CD8-positive, alpha-beta memory T cell (primary cell): ENCODE measurements at regions not wholly inside any gene's neighbourhood (a gene's known extent, or its start where the extent isn't known, plus 50 kb on each side); places are given as distances from the start of the nearest gene placed in this dataset.

Experiments used
- CTCF ChIA-PET: fragments of 350-600 bp; sonication (Branson Sonifier 250); formaldehyde crosslinking; loops from one replicate; lab custom pipeline; 2021; ENCODE audit warnings: antibody characterized with exemption; lab: Charles Lee
- POLR2A ChIA-PET: fragments of 350-600 bp; sonication (Branson Sonifier 250); formaldehyde crosslinking; loops from one replicate; lab custom pipeline; 2021; ENCODE audit warnings: antibody characterized with exemption; lab: Charles Lee
- DNase-seq, 5 donors: peaks; one replicate each; pipeline versions ENCODE4 v3.0.0 to v3.0.0-alpha.2; 2020 to 2022; ENCODE audit warnings: mixed read lengths in 1 of 5
- H3K27ac ChIP-seq: one replicate; pipeline ENCODE4 v1.7.0; 2013; ENCODE audit warnings: low read depth, mild to moderate bottlenecking, low read length, moderate library complexity
- H3K27me3 ChIP-seq: 2 replicates; pipeline ENCODE4 v1.7.0; 2013; ENCODE audit warnings: low read length, mild to moderate bottlenecking; ENCODE audit not compliant: insufficient read depth, poor library complexity, severe bottlenecking
- H3K36me3 ChIP-seq: 2 replicates; pipeline ENCODE4 v1.7.0; 2013; ENCODE audit warnings: mild to moderate bottlenecking, low read length, moderate library complexity; ENCODE audit not compliant: insufficient read depth
- H3K4me1 ChIP-seq: 2 replicates; pipeline ENCODE4 v1.7.0; 2013; ENCODE audit warnings: mild to moderate bottlenecking, low read length, moderate library complexity; ENCODE audit not compliant: insufficient read depth
- H3K4me3 ChIP-seq: 2 replicates; pipeline ENCODE4 v1.7.0; 2013; ENCODE audit warnings: mild to moderate bottlenecking, low read length
- H3K9me3 ChIP-seq: 2 replicates; pipeline ENCODE4 v1.7.0; 2013; ENCODE audit warnings: mild to moderate bottlenecking, low read length
- H3K27ac Mint-ChIP-seq, 8 donors: one replicate each; pipeline ENCODE4 v1.8.0; 2020 to 2021; ENCODE audit warnings: mixed read lengths in 8 of 8, mild to moderate bottlenecking in 6 of 8, inconsistent platforms in 3 of 8, moderate library complexity in 3 of 8
- H3K27me3 Mint-ChIP-seq, 2 donors: one replicate each; pipeline ENCODE4 v1.8.0; 2020 to 2021; ENCODE audit warnings: mixed read lengths in 2 of 2, mild to moderate bottlenecking in 1 of 2, moderate library complexity in 1 of 2
- H3K36me3 Mint-ChIP-seq, 3 donors: one replicate each; pipeline ENCODE4 v1.8.0; 2020 to 2021; ENCODE audit warnings: mixed read lengths in 3 of 3, inconsistent platforms in 1 of 3, mild to moderate bottlenecking in 1 of 3
- H3K4me1 Mint-ChIP-seq, 3 donors: one replicate each; pipeline ENCODE4 v1.8.0; 2020 to 2021; ENCODE audit warnings: mixed read lengths in 3 of 3, inconsistent platforms in 1 of 3, mild to moderate bottlenecking in 1 of 3
- H3K4me3 Mint-ChIP-seq, 7 donors: one replicate each; pipeline ENCODE4 v1.8.0; 2020 to 2021; ENCODE audit warnings: mixed read lengths in 7 of 7, mild to moderate bottlenecking in 6 of 7, moderate library complexity in 4 of 7, inconsistent platforms in 2 of 7
- H3K9me3 Mint-ChIP-seq, 5 donors: one replicate each; pipeline ENCODE4 v1.8.0; 2020 to 2022; ENCODE audit warnings: mixed read lengths in 5 of 5, mild to moderate bottlenecking in 3 of 5, moderate library complexity in 2 of 5, inconsistent platforms in 1 of 5

DNA sequence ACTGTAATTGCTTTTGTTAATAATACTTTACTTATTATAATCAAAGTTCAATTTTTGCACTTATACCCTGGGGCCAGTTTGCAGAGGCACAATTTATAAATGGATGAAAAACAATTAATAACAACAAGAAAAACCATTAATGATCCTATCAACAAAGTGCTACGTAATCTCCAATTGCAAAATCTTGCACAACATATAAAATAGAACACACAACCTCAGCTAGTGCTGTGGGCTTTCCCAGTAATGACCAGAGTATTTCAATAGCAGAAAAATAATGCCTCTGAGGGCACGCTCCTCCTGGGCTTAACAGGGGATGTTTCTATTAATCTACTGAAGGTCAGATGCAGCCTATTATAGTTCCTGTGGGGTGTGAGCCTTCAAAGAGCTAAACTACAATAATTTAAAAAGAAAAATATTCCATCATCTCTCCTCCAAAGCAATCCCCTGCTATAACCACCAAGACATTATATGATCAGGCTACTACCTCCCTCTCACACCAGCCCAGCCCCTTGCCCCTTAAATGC, 508.5 kb upstream of the SLIT2 start:
- Histone ChIP-seq H3K36me3 (no peaks in the 10 kb centered on the region), H3K27me3 (no peaks in the 10 kb centered on the region), H3K4me1 (no peaks in the 10 kb centered on the region), H3K4me3 (no peak overlapping the region), H3K27ac (no peak overlapping the region), H3K9me3 (no peaks in the 10 kb centered on the region)
- Mint-ChIP-seq H3K27ac (no peak overlapping the region), H3K4me1 (no peaks in the 10 kb centered on the region), H3K27me3 (no peaks in the 10 kb centered on the region), H3K4me3 (no peak overlapping the region), H3K9me3 (peaks cover 5 to 35% (median 14%) of the 10 kb centered on the region in 5 donors), H3K36me3 (no peaks in the 10 kb centered on the region)
- CTCF ChIA-PET = no interaction called here
- DNase-seq = no peak
- POLR2A ChIA-PET = no interaction called here

DNA sequence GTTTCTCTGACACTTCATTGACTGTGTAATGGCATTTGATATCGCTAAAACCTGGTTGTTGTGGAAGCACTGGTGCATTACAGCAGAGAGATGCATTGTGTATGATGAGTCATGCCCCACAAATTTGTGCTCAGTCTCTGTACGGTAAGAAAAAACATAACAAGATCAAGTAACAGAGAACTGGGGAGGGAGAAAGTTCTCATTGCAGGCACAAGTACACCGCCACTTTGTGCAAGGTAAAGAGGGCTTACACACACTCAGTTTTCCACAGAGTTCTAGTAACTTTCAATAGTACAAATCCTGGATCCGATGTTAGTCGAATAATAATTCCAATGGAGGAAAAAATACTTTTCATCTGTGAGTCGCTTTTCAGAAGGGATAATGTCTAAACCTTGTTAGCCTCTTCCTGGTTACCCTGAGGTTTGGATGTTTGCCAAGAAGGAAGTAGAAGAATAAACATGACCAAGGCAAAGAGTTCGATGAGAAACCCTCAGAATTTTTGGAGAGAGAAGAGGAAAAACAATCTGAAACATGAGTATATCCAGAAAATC, 512.5 kb upstream of the SLIT2 start:
- Histone ChIP-seq H3K36me3 (no peaks in the 10 kb centered on the region), H3K9me3 (no peaks in the 10 kb centered on the region), H3K4me1 (no peaks in the 10 kb centered on the region), H3K27me3 (no peaks in the 10 kb centered on the region), H3K4me3 (no peak overlapping the region), H3K27ac (no peak overlapping the region)
- Mint-ChIP-seq H3K4me3 (no peak overlapping the region), H3K4me1 (no peaks in the 10 kb centered on the region), H3K27ac (no peak overlapping the region), H3K27me3 (no peaks in the 10 kb centered on the region), H3K9me3 (peaks cover 5 to 29% (median 11%) of the 10 kb centered on the region in 5 donors), H3K36me3 (no peaks in the 10 kb centered on the region)
- POLR2A ChIA-PET = no interaction called here
- CTCF ChIA-PET = no interaction called here
- no peak for DNase-seq

DNA sequence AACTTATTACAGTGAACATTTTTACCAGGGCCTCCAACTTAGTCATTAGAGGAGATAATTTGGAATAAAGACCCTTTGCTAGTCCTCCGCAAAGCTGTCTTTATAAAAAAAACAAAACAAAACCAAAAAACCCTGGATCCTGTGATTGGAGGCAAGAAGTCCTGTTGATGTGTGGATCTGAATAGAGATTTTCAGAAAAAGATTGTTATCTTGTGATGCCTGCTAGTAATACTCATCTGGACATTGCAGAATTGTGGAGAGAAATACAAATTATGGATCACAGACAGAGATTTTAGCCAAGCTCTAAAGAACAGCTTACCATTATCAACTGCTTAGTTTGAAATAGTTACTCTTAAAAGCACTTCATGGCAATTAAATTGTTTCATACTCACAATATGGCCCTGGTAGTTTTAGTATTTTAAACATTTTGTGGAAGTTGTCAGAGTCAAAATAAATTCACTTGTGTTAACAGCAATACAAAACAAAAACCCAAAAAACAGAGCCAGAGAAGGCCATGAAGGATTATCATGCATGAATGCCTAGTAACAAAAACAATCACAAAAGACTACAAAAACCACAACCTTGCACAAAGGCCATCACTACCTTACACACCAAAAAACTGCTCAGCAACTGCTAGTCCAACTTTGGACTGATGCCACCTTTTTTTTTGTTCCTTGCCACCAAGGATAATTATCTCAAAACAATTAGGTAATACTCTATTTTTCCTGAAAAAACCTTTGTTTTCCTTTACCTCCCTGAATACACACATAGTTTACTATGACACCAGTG, 514.5 kb upstream of the SLIT2 start:
- Histone ChIP-seq H3K9me3 (no peaks in the 10 kb centered on the region), H3K4me3 (no peak overlapping the region), H3K27ac (no peak overlapping the region), H3K36me3 (no peaks in the 10 kb centered on the region), H3K4me1 (no peaks in the 10 kb centered on the region), H3K27me3 (no peaks in the 10 kb centered on the region)
- Mint-ChIP-seq H3K27ac (no peak overlapping the region), H3K9me3 (peaks cover 5 to 24% (median 8%) of the 10 kb centered on the region in 5 donors), H3K4me3 (no peak overlapping the region), H3K27me3 (no peaks in the 10 kb centered on the region), H3K4me1 (no peaks in the 10 kb centered on the region), H3K36me3 (no peaks in the 10 kb centered on the region)
- POLR2A ChIA-PET = no interaction called here
- no peak for DNase-seq
- CTCF ChIA-PET = no interaction called here

- Histone ChIP-seq H3K27me3 (no peaks in the 10 kb centered on the region), H3K27ac (no peak overlapping the region), H3K4me3 (no peak overlapping the region), H3K4me1 (no peaks in the 10 kb centered on the region), H3K9me3 (no peaks in the 10 kb centered on the region), H3K36me3 (no peaks in the 10 kb centered on the region)
- ChIA-PET POLR2A (no interaction called here), CTCF (no interaction called here)
- no peak for DNase-seq
- no peak overlapping the region for H3K4me3 Mint-ChIP-seq
- no peak overlapping the region for H3K27ac Mint-ChIP-seq
- H3K36me3 Mint-ChIP-seq = no peaks in the 10 kb centered on the region
- H3K4me1 Mint-ChIP-seq = no peaks in the 10 kb centered on the region
- H3K27me3 Mint-ChIP-seq = no peaks in the 10 kb centered on the region
- H3K9me3 Mint-ChIP-seq = peaks cover 2 to 32% (median 11%) of the 10 kb centered on the region in 5 donors
These were observed 516.7 kb upstream of the SLIT2 start for GRCh38 chr4:19735012-19735411.

- no peaks in the 10 kb centered on the region for H3K36me3 Mint-ChIP-seq
- H3K9me3 Mint-ChIP-seq = peaks cover 0 to 21% (median 9%) of the 10 kb centered on the region in 5 donors
- Histone ChIP-seq H3K9me3 (no peaks in the 10 kb centered on the region), H3K36me3 (no peaks in the 10 kb centered on the region), H3K4me1 (no peaks in the 10 kb centered on the region), H3K27ac (no peak overlapping the region), H3K27me3 (no peaks in the 10 kb centered on the region), H3K4me3 (no peak overlapping the region)
- no peaks in the 10 kb centered on the region for H3K27me3 Mint-ChIP-seq
- POLR2A ChIA-PET = no interaction called here
- no peaks in the 10 kb centered on the region for H3K4me1 Mint-ChIP-seq
- DNase-seq = no peak
- H3K4me3 Mint-ChIP-seq = no peak overlapping the region
- H3K27ac Mint-ChIP-seq = no peak overlapping the region
- CTCF ChIA-PET = no interaction called here
These were observed 521.6 kb upstream of the SLIT2 start for GRCh38 chr4:19729886-19730651.

- no peaks in the 10 kb centered on the region for H3K27me3 Mint-ChIP-seq
- H3K27ac Mint-ChIP-seq = no peak overlapping the region
- Histone ChIP-seq H3K27me3 (no peaks in the 10 kb centered on the region), H3K27ac (no peak overlapping the region), H3K9me3 (no peaks in the 10 kb centered on the region), H3K4me3 (no peak overlapping the region), H3K36me3 (no peaks in the 10 kb centered on the region), H3K4me1 (no peaks in the 10 kb centered on the region)
- H3K36me3 Mint-ChIP-seq = no peaks in the 10 kb centered on the region
- no peaks in the 10 kb centered on the region for H3K4me1 Mint-ChIP-seq
- DNase-seq = no peak
- CTCF ChIA-PET = no interaction called here
- peaks cover 0 to 17% (median 6%) of the 10 kb centered on the region in 5 donors for H3K9me3 Mint-ChIP-seq
- POLR2A ChIA-PET = no interaction called here
- no peak overlapping the region for H3K4me3 Mint-ChIP-seq
These were observed 522.9 kb upstream of the SLIT2 start for GRCh38 chr4:19728773-19729172.

- no peak for DNase-seq
- H3K4me1 Mint-ChIP-seq = no peaks in the 10 kb centered on the region
- Histone ChIP-seq H3K4me3 (no peak overlapping the region), H3K9me3 (no peaks in the 10 kb centered on the region), H3K27ac (no peak overlapping the region), H3K36me3 (no peaks in the 10 kb centered on the region), H3K4me1 (no peaks in the 10 kb centered on the region), H3K27me3 (no peaks in the 10 kb centered on the region)
- H3K4me3 Mint-ChIP-seq = no peak overlapping the region
- H3K36me3 Mint-ChIP-seq = no peaks in the 10 kb centered on the region
- no peak overlapping the region for H3K27ac Mint-ChIP-seq
- ChIA-PET CTCF (no interaction called here), POLR2A (no interaction called here)
- H3K9me3 Mint-ChIP-seq = peaks cover 4 to 17% (median 6%) of the 10 kb centered on the region in 5 donors
- no peaks in the 10 kb centered on the region for H3K27me3 Mint-ChIP-seq
These were observed 524.6 kb upstream of the SLIT2 start for GRCh38 chr4:19727141-19727540.

DNA sequence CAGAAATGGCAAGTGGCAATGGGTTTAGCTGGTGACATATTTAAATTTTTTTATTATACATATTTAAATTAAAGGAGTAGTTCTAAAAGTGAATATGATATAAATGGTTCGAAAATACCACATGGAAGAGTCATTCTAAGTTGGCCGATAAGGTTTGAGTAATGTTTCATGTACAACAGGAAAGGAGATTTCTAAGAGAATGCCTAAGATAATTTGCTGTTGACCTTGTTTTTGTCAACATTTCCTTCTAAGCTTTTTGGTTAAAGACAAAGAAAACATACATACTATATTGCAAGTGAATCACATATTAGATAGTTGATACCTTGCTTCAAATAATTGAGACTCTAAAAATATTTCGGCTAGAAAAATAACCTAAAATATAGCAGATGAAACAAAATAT, 526.6 kb upstream of the SLIT2 start:
- no peaks in the 10 kb centered on the region for H3K27me3 ChIP-seq
- no peak for DNase-seq
- CTCF ChIA-PET = no interaction called here
- no peaks in the 10 kb centered on the region for H3K9me3 ChIP-seq
- H3K27ac Mint-ChIP-seq = no peak overlapping the region
- no peak overlapping the region for H3K27ac ChIP-seq
- H3K4me1 ChIP-seq = no peaks in the 10 kb centered on the region
- H3K36me3 ChIP-seq = no peaks in the 10 kb centered on the region
- H3K9me3 Mint-ChIP-seq = peaks cover 0 to 13% (median 8%) of the 10 kb centered on the region in 5 donors
- H3K4me3 Mint-ChIP-seq = no peak overlapping the region
- no peak overlapping the region for H3K4me3 ChIP-seq
- no peaks in the 10 kb centered on the region for H3K36me3 Mint-ChIP-seq
- no peaks in the 10 kb centered on the region for H3K27me3 Mint-ChIP-seq
- H3K4me1 Mint-ChIP-seq = no peaks in the 10 kb centered on the region
- POLR2A ChIA-PET = no interaction called here
